ENCODE measurements at regions not wholly inside any gene's neighbourhood (a gene's known extent, or its start where the extent isn't known, plus 50 kb on each side); places are given as distances from the start of the nearest gene placed in this dataset.
"Not testable (repeated sequence)": the region's sequence is repeated elsewhere in the genome, so short reads cannot be mapped to it uniquely, and the experiment has no call there.

GRCh38 chr14:48258703-48259102 is 583.3 kb upstream of the MDGA2 start:
- not testable (repeated sequence) for TF ChIP-seq CTCF (IDR thresholded peaks at IDR 0.05); EP300 (IDR thresholded peaks at IDR 0.05; ENCODE audit: low read depth); POLR2A (IDR thresholded peaks at IDR 0.05)
